CD4-positive, alpha-beta T cell treated with Interferon alpha-2 for 1 hour (primary cell): ENCODE measurements at regions not wholly inside any gene's neighbourhood (a gene's known extent, or its start where the extent isn't known, plus 50 kb on each side); places are given as distances from the start of the nearest gene placed in this dataset.

Source experiments
- DNase-seq, 2 donors: peaks; one replicate each; pipeline ENCODE4 v3.0.0-alpha.2; 2020 to 2022

DNA sequence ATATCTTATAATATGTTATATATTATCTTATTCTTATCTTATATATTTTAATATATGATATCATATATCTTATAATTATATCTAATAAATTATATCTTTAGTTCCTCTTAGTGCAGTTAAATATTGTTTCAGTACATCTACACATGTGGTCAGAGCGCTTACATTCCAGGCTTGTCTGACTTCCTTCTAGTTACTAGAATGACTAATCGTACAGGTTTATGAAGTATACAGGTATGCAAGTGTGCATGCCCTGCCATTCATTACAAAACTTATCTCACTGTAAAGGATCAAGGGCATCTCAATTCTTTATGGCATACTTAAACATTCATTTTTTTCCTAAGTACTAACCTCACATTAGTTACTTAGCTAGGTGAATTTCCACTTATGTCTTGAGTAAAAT, 1278.0 kb upstream of the MAP3K7 start:
- DNase-seq: no peak

GRCh38 chr6:91860541-91861335, 1273.9 kb upstream of the MAP3K7 start:
- no peak for DNase-seq

DNA sequence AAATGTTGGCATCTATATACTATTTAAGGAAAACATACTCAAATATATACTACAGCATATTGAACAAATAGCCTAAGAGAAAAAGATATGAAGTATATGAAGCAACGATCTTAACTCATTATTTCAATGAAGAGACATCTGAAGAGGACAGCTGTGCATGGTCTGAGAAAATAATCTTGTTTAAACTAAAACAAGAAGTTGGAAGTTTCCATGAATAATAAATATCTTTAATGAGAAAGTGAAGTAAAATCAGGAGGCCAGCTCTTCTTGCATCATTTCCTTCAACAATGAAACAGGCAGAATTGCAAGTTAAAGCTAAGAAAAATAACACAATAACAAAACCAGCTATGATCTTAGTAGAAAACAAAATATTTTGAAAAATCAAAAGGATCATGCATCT, 1265.4 kb upstream of the MAP3K7 start:
- DNase-seq: no peak

GRCh38 chr6:91834813-91835212, 1247.9 kb upstream of the MAP3K7 start:
- DNase-seq: no peak

DNA sequence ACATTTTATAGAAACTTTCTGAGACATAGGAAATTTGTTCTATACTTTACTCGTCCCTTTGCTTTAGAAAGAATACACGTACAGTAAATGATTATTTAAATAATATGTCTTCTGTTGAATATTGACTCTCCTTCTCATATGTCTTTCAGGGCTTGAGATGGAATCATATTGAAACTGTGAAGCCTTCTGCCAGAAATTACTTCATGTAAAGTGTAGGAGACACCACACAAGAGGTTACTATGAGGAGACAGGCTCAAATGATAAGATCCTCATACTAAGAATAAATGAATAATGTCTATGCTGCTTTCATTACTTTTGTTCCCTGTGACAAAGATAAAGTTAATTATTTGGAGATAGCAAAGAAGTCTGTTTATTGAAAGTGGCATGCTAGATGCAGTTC, 1240.3 kb upstream of the MAP3K7 start:
- no peak for DNase-seq

DNA sequence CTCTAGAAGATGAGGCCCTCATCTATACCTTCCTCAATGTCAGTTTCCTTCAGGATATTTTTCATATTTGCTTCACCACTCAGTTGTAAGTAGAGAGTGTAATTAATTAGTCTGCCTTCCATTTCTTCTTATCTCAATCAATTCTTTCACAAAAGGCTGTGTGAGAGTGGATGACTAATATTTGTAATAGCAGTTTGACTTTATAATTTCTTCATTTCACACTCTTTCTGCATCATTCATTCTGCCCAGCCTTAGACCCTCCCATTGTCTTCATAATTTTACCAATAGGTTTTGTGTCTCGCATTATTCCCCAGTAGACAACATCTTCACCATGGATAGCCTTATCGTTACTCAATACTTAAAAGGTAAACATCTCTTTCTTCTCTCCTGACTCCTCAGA, 1239.3 kb upstream of the MAP3K7 start:
- DNase-seq: no peak

GRCh38 chr6:91824331-91824730, 1237.5 kb upstream of the MAP3K7 start:
- no peak for DNase-seq

DNA sequence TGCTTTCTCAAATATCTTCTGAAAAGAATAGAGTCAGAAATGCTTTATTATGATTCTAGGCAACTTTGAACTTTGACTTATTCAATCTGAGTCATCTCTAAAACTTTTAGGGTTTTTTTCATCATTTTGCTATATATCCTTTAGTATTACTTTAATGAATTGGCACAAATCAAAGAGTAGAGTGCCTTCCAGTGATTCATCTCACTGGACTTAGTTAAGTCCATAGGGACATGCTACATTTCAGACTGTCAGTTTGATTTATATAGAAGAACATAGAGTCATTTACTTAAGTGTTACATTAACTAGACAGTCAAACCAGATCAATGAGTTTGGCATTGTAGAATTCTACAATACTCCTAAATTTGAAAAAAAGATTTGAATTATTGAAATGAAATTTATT, 1235.7 kb upstream of the MAP3K7 start:
- no peak for DNase-seq

DNA sequence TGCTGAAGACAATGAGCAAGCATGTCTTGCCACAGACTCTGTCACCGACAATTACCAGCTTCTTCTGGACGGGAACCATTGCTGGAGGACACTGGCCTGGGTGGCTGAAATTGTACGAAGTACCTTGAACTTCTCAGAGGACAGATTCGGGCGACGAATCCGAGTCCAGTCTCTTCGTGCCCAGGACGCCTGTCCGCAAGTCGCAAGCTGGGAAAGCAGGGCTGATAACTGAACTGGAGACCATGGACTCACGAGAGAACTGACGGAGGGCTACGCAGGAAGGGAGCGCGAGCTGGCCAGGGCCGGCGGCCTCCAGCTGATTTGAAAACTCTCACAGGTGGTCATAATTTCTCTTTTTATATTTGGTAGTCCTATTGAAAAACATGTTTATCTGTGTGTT, 1229.5 kb upstream of the MAP3K7 start:
- DNase-seq: no peak

- no peak for DNase-seq
These were observed 1226.8 kb upstream of the MAP3K7 start for GRCh38 chr6:91813641-91814040.

DNA sequence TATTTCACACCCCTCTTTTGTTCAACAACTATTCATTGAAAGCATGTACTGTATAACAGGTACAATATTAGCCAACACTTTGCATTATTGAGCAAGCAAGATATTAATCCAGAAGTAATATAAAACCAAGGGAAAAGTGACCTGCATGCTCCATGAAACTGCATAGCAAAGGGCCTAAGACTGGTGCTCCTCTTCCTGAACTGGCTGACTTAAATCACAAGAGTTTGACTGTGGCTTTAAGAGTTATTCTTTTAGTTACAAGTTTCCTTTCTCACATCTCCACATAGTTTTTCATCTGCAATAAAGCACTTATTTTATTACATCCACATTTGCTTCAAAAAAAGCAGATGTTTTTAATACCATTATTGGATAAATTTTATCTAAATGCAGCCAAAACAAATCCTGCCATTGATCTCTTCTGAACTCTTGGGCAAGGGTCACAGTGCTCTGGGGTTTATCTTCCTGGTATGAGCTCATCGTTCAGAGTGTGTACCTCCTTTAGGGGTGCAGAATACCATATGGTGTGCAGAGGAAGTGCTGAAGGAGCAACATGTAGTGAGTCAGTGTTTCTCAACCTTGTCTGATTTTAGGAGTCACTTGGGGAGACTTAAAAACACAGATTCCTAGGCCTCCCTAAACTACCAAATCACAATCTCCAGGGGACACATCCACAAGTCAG, 1225.9 kb upstream of the MAP3K7 start:
- no peak for DNase-seq

DNA sequence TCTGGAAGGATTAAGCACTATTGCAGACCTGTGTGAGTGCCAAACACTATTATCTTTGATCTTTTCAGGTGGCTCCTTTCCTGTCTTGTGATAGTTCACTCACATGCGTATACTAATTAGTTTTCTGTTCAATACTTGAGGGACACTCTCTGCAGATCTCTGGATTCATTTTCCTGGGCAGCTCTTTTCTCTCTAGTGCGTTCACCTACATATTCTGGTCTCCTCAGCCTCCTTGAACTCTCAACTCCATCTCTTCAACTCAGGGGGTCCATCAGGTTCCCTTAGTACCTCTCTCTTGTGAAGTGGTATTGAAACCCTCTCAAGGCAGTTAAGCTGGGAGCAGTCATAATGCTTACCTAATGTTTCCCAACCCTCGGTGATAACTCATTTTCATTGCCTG, 1218.1 kb upstream of the MAP3K7 start:
- no peak for DNase-seq

- DNase-seq: no peak
These were observed 1215.6 kb upstream of the MAP3K7 start for GRCh38 chr6:91802431-91802830.

DNA sequence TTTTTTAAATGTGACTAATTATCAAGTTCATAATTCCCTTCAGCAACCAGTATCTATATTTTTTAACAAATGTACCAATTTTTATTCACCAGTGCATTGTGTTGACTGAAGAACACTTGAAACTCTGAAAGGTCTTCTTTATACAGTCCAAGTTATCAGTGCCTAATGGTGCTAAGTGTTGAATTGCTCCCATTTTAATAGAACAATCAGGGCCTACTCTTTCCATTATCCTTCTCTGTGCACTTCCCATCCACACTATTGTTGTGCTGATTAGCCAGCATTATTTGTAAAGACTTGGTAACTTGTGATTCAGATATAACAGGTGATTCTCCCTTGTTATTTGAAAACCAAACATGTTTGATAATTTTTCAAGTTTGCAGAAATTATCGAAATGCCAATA, 1209.7 kb upstream of the MAP3K7 start:
- DNase-seq: no peak

GRCh38 chr6:91788501-91788900, 1201.6 kb upstream of the MAP3K7 start:
- no peak for DNase-seq

DNA sequence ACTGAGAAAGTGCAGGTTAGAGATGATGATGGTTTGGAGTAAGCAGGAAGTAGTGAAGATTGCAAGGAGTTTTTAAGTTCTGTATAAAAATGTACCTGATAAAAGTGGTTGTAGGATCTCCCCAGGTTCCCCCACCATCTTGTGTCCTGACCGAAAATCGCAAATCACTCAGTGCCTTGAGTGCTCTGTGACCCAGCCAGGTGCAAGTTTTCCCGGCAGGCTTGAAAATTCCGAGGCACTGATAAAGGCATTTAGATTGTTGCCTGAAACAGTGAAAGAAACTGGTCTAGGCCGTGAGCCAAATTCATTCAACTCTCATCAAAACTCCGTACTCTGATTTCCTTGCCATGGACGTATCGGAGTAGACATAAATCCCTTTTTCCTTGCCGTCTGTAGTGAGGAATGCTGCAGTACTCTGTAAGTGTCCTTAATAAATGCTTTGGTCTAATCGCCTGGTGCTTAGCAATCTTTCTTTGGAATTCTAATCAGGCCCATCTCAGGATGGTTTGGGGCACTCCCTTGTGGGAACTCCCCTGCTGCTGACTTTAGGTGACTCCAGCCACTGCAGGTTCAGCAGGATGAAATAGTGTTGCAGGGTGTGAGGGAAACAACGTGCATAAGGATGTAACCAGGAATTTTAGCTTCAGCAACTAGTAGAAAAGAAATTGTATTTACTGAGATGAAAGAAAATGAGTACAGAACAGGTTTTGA, 1199.8 kb upstream of the MAP3K7 start:
- DNase-seq: no peak

DNA sequence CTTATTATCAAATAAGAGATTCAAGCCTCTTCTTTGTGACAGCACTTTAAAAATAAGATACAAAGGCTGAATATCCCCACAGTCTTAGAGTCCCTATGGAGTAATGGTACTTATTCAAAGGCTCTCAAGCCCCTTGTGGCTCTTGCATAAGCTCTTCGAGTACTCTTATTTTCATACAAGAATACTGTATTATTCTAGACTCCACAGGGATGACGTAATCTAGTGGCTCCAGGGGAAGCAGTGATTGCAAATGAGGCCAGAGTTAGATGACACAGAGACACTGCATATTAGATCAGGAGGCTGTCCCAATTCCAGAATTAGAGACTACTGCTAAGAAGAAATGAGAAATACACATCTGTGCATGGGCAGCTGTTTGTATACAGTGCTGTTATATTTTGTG, 1195.9 kb upstream of the MAP3K7 start:
- DNase-seq: no peak

DNA sequence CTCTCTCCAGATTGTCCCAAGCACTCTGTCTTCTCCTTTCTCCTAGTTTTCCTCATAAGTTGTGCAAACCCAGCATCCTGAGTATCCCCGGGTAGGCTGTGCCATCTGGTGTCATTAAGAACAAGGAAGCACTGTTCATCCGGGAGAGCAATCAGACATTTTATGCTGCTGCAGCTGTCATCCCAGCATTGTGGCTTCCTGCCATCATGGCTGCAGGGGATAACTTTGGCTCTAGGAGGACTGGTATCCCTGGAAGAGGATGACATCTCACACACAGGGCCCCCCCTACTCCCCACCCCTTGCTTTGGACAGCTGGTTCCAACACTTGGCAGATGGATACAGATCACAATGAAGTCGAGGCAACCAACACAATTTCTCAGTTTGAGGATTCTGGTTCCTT, 1195.1 kb upstream of the MAP3K7 start:
- DNase-seq: no peak

- no peak for DNase-seq
These were observed 1193.4 kb upstream of the MAP3K7 start for GRCh38 chr6:91780270-91780669.

GRCh38 chr6:91761621-91762020, 1174.7 kb upstream of the MAP3K7 start:
- DNase-seq: no peak

GRCh38 chr6:91754691-91755090, 1167.8 kb upstream of the MAP3K7 start:
- no peak for DNase-seq

- DNase-seq: no peak
These were observed 1164.7 kb upstream of the MAP3K7 start for GRCh38 chr6:91751526-91751925.

DNA sequence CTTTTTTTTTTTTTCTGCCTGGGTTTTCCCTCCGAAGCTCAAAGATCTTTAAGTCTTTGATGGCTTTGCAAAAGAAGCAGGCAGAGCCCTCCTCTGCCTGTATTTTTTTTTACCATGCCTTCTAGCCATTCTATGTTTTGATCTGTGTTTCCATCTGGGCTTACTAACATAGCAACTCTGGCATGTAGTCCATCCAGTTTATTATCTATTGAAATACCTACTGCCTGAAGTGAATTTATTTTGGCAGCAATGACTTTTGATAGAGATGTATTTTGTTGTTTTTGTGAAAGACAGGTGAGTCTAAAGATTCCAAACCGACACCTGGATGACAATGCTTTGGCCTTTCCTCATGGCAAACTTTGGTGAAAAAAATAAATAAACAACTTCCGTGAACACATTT, 1157.7 kb upstream of the MAP3K7 start:
- DNase-seq: no peak

DNA sequence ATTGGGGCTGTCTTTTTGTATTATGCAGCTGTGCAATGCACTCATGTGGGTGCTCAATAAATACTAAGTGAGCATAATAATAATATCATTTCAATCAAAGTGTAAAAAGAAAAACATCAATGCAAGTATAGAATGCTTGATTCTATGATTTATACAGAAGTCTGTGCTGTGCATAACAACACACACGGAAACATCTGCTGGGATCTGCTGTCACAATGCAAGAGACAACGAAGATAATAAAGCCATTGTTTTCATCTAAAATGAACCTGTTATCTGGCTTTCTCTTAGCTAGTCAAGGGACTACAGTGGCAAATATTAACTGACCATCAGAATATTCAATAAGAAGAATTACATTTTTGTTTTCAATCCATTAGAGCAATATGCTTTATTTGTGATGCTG, 1156.9 kb upstream of the MAP3K7 start:
- no peak for DNase-seq
